ENCODE measurements at regions not wholly inside any gene's neighbourhood (a gene's known extent, or its start where the extent isn't known, plus 50 kb on each side); places are given as distances from the start of the nearest gene placed in this dataset.

- TF ChIP-seq CTCF (IDR thresholded peaks at IDR 0.05 in 4 of 5, conservative IDR thresholded peaks at IDR 0.05 in 1 of 5) (no peak), POLR2A (IDR thresholded peaks at IDR 0.05) (no peak)
Observed at GRCh38 chr2:196290569-196290968, 119.2 kb upstream of the STK17B start.

Measured in gastrocnemius medialis (tissue), 4 donors.